Stimulated activated CD4-positive, alpha-beta T cell treated with anti-CD3 and anti-CD28 coated beads, Interleukin-1b, Interleukin-23, amount 100 ng/mL, for 24 hours (primary cell): ENCODE measurements at regions not wholly inside any gene's neighbourhood (a gene's known extent, or its start where the extent isn't known, plus 50 kb on each side); places are given as distances from the start of the nearest gene placed in this dataset.

Experiments used
- DNase-seq, 4 experiments: peaks; one replicate each; pipeline ENCODE4 v3.0.0-alpha.2; 2020; ENCODE audit warnings: low read depth in 4 of 4, low spot score in 1 of 4

DNA sequence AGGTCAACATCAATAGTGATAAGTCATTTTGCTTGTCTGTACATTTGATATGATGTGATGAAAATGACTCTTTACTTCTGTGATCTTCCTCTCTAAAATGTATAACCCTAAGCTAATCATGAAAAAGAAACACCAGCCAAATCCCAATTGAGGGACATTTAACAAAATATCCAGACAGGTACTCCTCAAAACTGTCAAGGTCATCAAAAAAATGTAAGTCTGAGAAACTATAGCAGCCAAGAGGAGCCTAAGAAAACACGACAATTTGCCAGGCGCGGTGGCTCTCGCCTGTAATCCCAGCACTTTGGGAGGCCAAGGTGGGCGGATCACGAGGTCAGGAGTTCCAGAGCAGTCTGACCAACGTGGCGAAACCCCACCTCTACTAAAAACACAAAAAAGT is 708.5 kb upstream of the ID4 start:
- DNase-seq: no peak

DNA sequence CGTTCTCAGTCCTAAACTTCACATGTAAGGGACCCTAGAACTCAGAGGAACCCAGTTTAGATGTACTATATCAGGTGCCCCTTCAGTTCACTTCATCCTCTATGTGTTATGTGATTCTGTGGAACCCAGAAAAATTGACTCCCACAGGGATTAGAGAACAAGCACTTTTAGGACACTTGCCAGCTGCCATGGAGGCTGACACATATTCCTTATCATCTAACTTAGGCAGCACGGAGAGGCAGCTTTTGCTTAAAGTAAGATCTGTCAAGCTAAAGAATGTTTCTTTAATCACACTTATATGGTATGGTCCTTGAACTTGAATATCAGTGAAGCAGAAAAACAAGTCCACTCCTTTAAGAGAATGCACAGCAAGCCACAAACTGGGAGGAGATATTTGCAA is 701.5 kb upstream of the ID4 start:
- no peak for DNase-seq

DNA sequence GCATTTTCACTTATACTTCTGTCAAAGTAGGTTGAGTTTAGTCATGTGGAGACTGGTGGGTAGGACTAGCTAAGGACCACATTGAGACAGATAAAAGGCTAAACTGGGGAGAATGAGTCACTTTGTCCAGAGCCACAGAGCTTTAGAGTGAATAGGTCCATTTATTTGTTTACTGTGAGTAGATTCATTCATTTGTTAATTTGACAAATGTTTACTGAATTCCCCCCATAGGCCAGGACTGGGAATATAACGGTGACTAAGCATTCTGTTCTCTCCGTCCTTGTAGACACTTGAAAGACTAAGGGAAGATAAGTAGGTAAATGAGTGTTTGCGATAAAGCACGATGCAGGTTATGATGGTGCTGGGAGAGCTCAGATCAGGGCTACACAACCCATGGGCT is 699.7 kb upstream of the ID4 start:
- DNase-seq: no peak

- no peak for DNase-seq
These were observed 694.9 kb upstream of the ID4 start for GRCh38 chr6:19142275-19142674.

GRCh38 chr6:19150307-19150706 is 686.9 kb upstream of the ID4 start:
- no peak for DNase-seq

DNA sequence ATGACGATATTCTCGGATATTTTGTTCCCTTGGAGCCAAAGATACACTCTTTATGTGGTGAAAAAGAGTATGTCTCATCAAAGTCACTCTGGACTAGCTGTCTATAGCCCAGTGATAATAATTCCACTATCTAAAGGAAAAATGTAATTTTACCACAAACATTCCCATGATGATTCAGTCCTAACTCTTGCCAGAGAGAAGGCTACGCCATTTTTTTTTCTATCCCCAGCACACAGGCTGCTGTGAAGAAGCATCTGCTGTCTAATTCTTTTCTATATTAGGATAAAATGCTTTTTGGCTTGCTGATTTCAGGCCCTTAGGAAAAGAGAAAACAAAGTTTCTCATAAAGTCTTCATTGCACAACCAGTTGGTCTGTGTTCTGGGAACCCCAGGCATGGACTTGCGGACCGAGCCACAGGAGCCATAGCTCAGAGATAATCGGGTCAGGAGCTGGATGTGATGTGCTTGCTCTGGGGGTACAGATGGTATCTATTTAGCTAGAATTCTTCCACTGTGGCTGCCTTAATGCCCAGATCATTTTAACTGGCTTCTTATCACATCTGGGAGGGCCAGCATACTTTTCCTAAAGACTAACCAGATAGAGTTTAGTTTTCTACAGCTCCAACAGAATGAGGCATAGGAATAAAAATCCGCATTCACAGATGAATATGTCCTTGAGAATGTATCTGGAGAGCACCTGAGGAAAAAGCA is 683.7 kb upstream of the ID4 start:
- no peak for DNase-seq

GRCh38 chr6:19153981-19154295 is 683.2 kb upstream of the ID4 start:
- DNase-seq: no peak

DNA sequence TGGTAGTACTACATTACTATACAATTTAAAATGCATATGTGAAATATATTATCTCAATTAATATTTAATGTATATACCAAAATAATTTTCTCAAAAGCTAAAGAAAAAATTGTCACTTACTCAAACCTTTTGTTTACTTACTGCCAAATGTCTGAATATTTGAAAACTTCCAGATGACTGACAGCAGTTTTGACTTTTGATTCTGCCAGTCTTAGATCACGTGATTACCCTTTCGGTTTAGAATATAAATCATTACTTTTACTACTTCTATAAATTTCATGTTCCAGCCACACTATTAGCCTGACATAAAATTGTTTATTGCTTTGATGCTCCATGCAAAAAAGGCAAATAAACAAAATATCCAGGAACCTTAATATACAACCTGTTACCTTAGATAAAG is 680.7 kb upstream of the ID4 start:
- DNase-seq: no peak

- no peak for DNase-seq
These were observed 679.7 kb upstream of the ID4 start for GRCh38 chr6:19157486-19157885.

GRCh38 chr6:19158586-19158985 is 678.6 kb upstream of the ID4 start:
- DNase-seq: no peak

DNA sequence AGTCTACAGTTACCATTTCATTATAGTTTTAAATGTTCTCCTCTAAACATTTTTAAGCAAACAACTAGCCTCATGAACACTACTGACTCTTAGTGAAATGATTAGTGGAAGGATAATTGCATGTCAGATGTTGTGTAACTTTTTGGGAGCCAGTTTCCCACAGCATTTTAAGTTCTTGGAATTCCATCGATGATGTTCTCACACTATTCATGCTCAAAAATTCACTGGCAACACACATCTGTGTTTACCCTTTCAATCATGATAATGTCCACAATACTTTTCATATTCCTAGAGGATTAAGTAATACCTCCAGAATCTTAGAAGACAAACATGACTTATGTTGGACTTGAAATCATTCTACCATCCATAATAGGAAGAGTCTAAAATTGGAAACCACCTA is 678.1 kb upstream of the ID4 start:
- no peak for DNase-seq

DNA sequence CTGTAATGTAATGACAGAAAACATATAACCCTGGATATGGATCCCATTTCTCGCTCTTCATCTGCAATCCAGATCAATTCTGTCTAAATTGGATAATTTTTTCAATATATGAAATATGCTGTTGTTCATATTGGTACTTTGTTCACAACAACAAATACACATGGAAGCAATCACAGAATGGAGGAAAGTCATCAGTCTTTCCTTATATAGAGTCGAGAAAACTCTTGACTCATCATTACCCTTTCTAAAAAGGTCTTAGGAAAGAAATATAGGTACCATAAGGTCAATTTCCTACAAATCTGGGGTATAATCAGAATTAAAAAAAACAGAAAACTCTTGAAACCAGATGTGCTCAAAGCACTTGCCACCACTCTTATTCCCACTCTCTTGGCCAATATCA is 677.6 kb upstream of the ID4 start:
- DNase-seq: no peak

GRCh38 chr6:19160081-19160730 is 677.0 kb upstream of the ID4 start:
- DNase-seq: no peak

GRCh38 chr6:19167251-19167650 is 669.9 kb upstream of the ID4 start:
- no peak for DNase-seq

- DNase-seq: no peak
These were observed 667.8 kb upstream of the ID4 start for GRCh38 chr6:19169366-19169765.

DNA sequence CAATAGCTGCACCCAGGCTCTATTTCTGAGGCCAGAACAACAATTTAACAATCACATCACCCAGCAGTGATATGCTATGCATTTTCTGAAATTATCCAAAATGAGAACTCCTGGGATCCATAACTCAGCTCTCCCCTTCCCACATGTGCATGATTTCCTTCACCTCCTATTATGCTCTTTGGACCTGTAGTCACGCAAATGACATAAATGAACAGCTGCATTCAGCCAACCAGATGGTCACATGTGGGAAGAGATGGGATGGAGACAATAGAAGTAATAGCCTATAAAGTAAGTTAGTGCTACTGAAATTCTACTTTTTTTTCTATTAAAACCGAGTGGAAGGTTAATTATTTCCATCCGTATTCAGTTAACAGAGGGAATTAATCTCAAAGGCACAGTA is 662.1 kb upstream of the ID4 start:
- DNase-seq: no peak

DNA sequence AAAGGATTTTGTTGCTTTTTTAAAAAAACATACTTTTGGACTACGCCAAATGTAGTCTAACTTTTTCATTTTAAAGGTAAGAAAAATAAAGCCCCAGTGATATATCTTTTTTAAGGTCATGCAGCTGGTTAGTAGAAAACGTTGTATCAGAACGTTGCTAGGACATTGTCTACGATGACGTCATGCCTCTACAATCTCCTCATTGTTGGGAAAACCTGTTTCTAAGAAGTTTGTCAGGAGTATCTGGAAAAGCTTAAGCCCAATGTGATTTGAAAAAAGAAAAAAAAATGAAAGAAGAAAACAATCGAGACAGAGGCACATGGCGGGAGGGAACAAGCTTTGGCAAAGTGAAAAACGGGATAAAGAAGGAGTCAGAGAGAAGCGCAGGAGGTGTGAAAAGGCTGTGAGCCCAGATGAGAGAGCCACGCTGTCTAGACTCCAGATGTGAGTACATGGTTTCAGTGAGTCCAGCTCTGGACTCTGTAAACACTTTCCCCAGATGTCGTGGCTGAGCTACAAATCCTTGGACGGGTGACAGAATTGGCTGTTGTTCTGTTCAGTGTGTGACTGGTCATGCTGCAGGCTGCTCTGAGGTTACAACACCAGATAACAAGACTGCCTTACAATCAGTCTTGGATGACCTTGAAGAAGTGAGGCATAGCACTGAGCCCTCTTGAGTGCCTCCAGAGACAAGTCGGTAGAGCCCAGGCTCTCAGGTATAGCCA is 656.7 kb upstream of the ID4 start:
- DNase-seq: no peak

- DNase-seq: no peak
These were observed 656.0 kb upstream of the ID4 start for GRCh38 chr6:19181211-19181610.

DNA sequence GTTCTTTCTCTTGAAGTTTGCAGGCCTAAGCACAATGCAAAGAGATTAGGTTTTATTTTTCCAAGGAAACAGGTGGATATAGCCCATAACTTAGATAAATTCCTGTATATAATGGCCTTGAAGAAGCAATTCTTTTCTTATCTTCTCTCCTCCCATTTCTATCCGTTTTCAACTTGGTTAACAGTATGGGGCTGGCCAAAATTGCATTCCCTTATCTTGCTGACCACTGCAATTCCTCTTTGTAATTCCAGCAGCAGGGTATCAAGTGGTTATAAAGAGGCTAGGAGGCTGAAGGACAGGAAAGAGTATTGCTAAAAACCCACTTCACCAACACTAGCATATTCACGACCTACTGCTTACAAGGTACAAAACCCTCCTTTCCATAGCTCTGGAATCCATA is 643.5 kb upstream of the ID4 start:
- DNase-seq: no peak

DNA sequence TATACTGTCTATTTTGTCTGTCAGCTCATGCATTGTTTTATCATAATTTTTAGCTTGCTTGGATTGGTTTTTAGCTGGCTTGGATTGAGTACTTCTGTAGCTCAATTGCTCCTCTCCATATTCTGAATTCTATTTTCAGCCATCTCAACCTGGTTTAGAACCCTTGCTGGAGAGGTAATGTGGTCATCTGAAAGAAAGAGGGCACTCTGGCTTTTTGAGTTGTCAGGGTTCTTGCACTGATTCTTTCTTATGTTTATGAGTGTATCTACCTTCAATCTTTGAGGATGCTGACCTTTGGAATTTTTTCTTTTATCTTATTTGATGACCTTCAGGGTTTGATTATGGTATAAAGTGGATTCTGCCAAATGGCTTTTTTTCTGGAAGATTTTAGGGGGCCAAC is 632.7 kb upstream of the ID4 start:
- no peak for DNase-seq

- no peak for DNase-seq
These were observed 632.1 kb upstream of the ID4 start for GRCh38 chr6:19205076-19205475.

GRCh38 chr6:19209202-19209601 is 628.0 kb upstream of the ID4 start:
- no peak for DNase-seq
